Natural killer cell treated with Interleukin-12 subunit alpha and Interleukin-12 subunit beta and Interleukin-15 and Interleukin-18, amount 100 ng/mL, for 72 hours (primary cell): ENCODE measurements at regions not wholly inside any gene's neighbourhood (a gene's known extent, or its start where the extent isn't known, plus 50 kb on each side); places are given as distances from the start of the nearest gene placed in this dataset.

Experiments
- ATAC-seq, 2 donors: fragments of 150-1000 bp; cut with Tn5 transposase in 1 of 2; sonication (Bioruptor Pico), chemical (Tn5 transposase) in 1 of 2; 2 replicates each; pipeline ENCODE4 v1.10.0; 2021
- DNase-seq: peaks from one replicate; pipeline ENCODE4 v3.0.0; 2022; ENCODE audit warnings: low spot score
- H3K27ac Mint-ChIP-seq, 2 donors: 1 replicate in 1 of 2; 2 replicates in 1 of 2; pipeline ENCODE4 v1.8.0; 2022; ENCODE audit warnings: mixed read lengths in 2 of 2, mild to moderate bottlenecking in 1 of 2, moderate library complexity in 1 of 2
- H3K27me3 Mint-ChIP-seq, 2 donors: 1 replicate in 1 of 2; 2 replicates in 1 of 2; pipeline ENCODE4 v1.8.0; 2022; ENCODE audit warnings: mixed read lengths in 2 of 2
- H3K36me3 Mint-ChIP-seq: one replicate; pipeline ENCODE4 v1.8.0; 2022; ENCODE audit warnings: mixed read lengths
- H3K4me1 Mint-ChIP-seq, 2 donors: 1 replicate in 1 of 2; 2 replicates in 1 of 2; pipeline ENCODE4 v1.8.0; 2022; ENCODE audit warnings: low read depth in 2 of 2, mixed read lengths in 2 of 2, mild to moderate bottlenecking in 1 of 2
- H3K4me3 Mint-ChIP-seq: one replicate; pipeline ENCODE4 v1.8.0; 2022; ENCODE audit warnings: mixed read lengths
- H3K9me3 Mint-ChIP-seq: 2 replicates; pipeline ENCODE4 v1.8.0; 2022; ENCODE audit warnings: mixed read lengths

GRCh38 chr14:58717813-58718212 is 80.1 kb downstream of the DACT1 start:
- Mint-ChIP-seq H3K4me1 (no peaks in the 10 kb centered on the region), H3K36me3 (no peaks in the 10 kb centered on the region), H3K9me3 (no peaks in the 10 kb centered on the region), H3K27me3 (peaks cover 0 to 7% of the 10 kb centered on the region in 2 donors), H3K27ac (no peak overlapping the region), H3K4me3 (no peak overlapping the region)
- ATAC-seq (no peak), DNase-seq (no peak)

DNA sequence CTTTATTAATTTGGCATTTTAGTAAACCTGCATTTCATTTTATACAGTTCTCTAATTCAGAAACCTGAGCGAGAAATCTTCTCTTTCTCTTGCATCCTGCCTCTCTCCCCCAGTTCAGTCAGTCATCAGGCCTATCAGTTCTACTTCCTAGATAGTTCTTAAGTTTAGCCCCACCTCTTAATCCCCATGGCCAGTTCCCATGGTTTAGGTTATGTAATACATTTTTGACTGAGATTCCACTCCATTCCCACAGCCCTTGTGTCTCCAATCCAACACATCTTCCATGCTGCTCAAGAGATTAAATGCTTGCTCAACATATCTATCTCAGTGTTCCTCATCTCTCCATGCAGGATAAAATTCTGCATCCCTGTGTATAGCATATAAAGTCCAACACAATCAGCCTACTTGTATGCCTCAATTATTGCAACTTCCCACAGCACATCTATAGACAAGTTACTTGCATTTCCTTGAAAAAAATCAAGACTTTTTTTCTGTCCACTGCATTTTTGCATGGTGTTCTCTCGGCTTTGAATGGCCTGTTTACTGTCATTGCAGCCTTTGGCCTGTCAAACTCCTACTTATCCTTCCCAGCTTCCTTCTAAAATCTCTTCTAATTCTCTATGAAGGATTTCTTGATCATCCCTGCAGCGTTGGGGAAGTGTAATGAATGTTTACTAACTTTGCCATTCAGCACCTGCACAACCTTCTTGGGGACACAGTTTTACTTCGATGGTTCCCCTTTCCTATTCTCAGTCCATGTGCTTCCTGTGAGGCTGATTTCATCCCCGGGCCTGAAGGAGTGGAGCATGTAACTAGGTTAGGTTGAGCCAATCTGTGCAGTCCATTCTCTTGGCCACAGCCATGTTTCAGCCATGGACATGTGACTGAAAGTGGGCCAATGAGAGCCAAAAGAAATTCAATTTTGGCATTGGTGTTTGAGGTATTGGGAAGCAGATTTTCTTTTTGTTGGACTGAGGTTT is 80.8 kb downstream of the DACT1 start:
- H3K36me3 Mint-ChIP-seq: no peaks in the 10 kb centered on the region
- no peaks in the 10 kb centered on the region for H3K9me3 Mint-ChIP-seq
- H3K4me3 Mint-ChIP-seq: no peak overlapping the region
- ATAC-seq (no peak), DNase-seq (no peak)
- H3K27ac Mint-ChIP-seq: no peak overlapping the region
- H3K4me1 Mint-ChIP-seq: no peaks in the 10 kb centered on the region
- H3K27me3 Mint-ChIP-seq: peaks cover 0 to 7% of the 10 kb centered on the region in 2 donors

DNA sequence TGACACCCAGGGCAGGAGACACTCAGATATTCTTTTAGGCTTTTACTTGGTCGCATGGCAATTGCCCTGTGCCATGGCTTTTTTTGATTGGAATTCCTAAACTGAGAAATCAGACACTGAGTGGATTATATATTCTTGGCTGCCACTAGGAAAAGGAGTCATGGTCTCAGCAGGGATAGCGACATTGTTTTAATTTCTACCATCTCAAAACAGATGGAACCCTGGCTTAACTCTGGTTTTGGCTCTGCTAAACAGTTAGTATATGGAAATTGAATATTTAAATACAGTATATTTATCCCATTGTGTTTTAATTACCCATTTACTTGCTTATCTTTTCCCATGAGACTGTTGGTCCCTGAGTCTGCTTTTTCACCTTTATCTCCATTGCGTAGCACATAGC is 84.0 kb downstream of the DACT1 start:
- Mint-ChIP-seq H3K27me3 (peaks cover 0 to under 1% of the 10 kb centered on the region in 2 donors), H3K27ac (no peak overlapping the region), H3K4me3 (no peak overlapping the region), H3K9me3 (no peaks in the 10 kb centered on the region), H3K4me1 (no peaks in the 10 kb centered on the region), H3K36me3 (no peaks in the 10 kb centered on the region)
- ATAC-seq (no peak), DNase-seq (no peak)

- Mint-ChIP-seq H3K27me3 (no peaks in the 10 kb centered on the region), H3K4me3 (no peak overlapping the region), H3K27ac (no peak overlapping the region), H3K9me3 (no peaks in the 10 kb centered on the region), H3K4me1 (no peaks in the 10 kb centered on the region), H3K36me3 (no peaks in the 10 kb centered on the region)
- DNase-seq: no peak
- no peak for ATAC-seq
These were observed 84.7 kb downstream of the DACT1 start for GRCh38 chr14:58722441-58722840.

- Mint-ChIP-seq H3K27me3 (no peaks in the 10 kb centered on the region), H3K4me3 (no peak overlapping the region), H3K27ac (no peak overlapping the region), H3K9me3 (no peaks in the 10 kb centered on the region), H3K36me3 (no peaks in the 10 kb centered on the region), H3K4me1 (no peaks in the 10 kb centered on the region)
- DNase-seq (no peak), ATAC-seq (no peak)
These were observed 86.4 kb downstream of the DACT1 start for GRCh38 chr14:58724206-58724605.

GRCh38 chr14:58724702-58725101 is 86.9 kb downstream of the DACT1 start:
- no peaks in the 10 kb centered on the region for H3K36me3 Mint-ChIP-seq
- no peaks in the 10 kb centered on the region for H3K4me1 Mint-ChIP-seq
- no peak for ATAC-seq

DNA sequence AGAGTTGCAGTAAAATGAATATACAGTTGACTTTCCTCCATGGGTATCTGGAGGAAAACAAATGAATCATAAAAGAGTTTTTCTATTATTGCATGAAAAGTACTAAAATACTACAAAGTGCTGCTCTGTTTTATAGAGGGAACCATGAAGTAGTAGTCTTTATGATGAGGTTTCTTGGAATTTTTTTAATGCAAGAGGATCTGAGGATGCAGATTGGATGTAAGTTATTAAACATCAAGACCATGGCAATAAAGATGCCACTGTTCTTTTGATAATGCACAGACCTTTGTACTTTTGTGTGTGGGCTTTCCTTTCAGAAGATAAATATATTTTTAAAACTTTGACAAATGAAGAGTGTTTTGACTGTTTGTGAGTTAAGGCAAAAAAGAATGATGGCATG is 87.5 kb downstream of the DACT1 start:
- no peaks in the 10 kb centered on the region for H3K4me1 Mint-ChIP-seq
- DNase-seq: no peak
- H3K27ac Mint-ChIP-seq: no peak overlapping the region
- no peaks in the 10 kb centered on the region for H3K27me3 Mint-ChIP-seq
- no peaks in the 10 kb centered on the region for H3K36me3 Mint-ChIP-seq
- no peaks in the 10 kb centered on the region for H3K9me3 Mint-ChIP-seq
- H3K4me3 Mint-ChIP-seq: no peak overlapping the region
- ATAC-seq: no peak

More at GRCh38 chr14:58724702-58725101, 86.9 kb downstream of the DACT1 start:
- no peaks in the 10 kb centered on the region for H3K27me3 Mint-ChIP-seq
- no peak for DNase-seq
- no peaks in the 10 kb centered on the region for H3K9me3 Mint-ChIP-seq
- H3K4me3 Mint-ChIP-seq: no peak overlapping the region
- H3K27ac Mint-ChIP-seq: no peak overlapping the region

DNA sequence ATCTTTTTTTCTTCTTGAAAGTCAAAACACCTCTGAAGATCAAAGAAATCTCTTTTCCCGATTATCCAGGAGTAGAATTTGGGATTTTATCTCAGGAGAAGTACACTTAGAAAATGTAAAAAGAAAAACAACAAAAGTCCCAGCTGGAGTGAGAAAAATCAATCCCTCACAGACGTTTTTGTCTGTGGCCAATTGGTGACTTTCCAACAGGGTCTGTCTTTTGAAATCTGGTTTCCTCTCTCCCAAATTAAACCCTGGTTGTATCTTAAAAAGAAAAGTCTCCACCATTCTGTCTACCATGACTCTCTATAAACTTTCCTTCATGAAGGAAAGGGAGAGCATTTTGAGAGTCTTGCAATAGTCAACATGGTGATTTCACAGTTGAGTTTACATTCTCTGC is 88.1 kb downstream of the DACT1 start:
- Mint-ChIP-seq H3K4me3 (no peak overlapping the region), H3K4me1 (no peaks in the 10 kb centered on the region), H3K27me3 (no peaks in the 10 kb centered on the region), H3K27ac (no peak overlapping the region), H3K36me3 (no peaks in the 10 kb centered on the region), H3K9me3 (no peaks in the 10 kb centered on the region)
- DNase-seq: no peak
- ATAC-seq: no peak

GRCh38 chr14:58730792-58731464 is 93.2 kb downstream of the DACT1 start:
- H3K9me3 Mint-ChIP-seq: peaks cover 3% of the 10 kb centered on the region
- H3K27me3 Mint-ChIP-seq: peaks cover 7 to 10% of the 10 kb centered on the region in 2 donors
- no peak for ATAC-seq
- H3K36me3 Mint-ChIP-seq: no peaks in the 10 kb centered on the region
- H3K4me3 Mint-ChIP-seq: no peak overlapping the region
- no peak overlapping the region for H3K27ac Mint-ChIP-seq
- H3K4me1 Mint-ChIP-seq: no peaks in the 10 kb centered on the region
- DNase-seq: no peak

DNA sequence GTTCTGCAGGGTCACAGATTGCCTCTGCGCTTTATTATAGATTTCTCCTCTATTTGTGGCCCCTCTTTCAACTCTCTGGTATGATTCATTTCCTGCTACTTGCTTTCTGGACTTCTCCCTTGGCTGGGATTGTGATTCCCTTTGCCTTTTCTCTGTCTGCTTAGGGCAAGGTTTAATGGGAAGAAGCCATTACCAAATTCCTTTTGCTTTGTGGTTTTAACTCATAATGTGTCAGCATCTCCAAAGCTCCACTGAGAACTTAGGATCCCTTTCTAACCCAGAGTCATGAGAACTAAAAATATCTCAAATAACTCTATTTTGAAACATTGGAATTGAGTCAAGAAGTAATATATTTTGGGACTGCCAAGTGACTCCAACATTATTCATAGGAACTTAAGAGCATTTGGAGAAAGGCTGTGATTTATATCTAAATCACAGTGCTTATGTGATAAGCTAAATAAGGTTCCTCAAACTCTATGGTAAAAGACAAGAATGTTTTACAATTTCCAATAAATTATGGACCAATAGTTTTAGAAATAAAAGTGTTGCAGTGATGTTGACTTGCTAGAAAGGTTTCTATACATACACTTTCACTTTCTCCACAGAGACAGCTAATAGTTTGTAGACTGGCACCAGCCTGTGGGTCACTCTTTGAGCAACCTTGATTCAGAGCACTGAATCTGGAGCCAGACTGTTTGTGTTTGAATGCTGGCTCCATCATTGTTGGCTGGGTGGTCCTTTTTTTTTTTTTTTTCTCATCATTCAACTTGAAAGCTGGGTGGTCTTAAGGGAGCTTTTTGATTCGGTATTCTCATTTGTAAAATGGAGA is 93.9 kb downstream of the DACT1 start:
- Mint-ChIP-seq H3K4me3 (no peak overlapping the region), H3K36me3 (no peaks in the 10 kb centered on the region), H3K4me1 (no peaks in the 10 kb centered on the region)

DNA sequence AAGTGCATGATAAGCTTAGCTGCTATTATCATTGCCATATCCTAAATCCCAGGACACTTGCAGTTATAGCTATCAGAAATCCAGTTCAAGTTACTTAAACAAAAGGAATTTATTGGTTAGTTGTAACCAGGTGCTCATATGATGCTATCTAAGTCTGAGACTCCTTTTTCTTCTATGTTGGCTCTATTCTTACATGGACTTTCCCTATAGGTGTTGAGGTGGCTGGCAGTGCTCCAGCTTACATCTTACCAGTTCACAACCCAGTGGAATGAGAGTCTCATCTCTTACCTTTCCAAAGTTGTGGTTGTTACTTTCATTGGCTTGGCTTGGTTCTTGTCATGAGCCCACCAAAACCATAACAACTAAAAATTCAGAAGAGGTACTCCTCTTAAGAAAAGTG is 94.6 kb downstream of the DACT1 start:
- no peak overlapping the region for H3K4me3 Mint-ChIP-seq
- DNase-seq: no peak
- no peak for ATAC-seq
- H3K27me3 Mint-ChIP-seq: peaks cover 8 to 13% of the 10 kb centered on the region in 2 donors
- no peaks in the 10 kb centered on the region for H3K4me1 Mint-ChIP-seq
- H3K36me3 Mint-ChIP-seq: no peaks in the 10 kb centered on the region
- H3K27ac Mint-ChIP-seq: no peak overlapping the region
- peaks cover 3% of the 10 kb centered on the region for H3K9me3 Mint-ChIP-seq

More for the DNA sequence above, 93.9 kb downstream of the DACT1 start:
- DNase-seq (no peak), ATAC-seq (no peak)
- H3K27me3 Mint-ChIP-seq: peaks cover 8 to 13% of the 10 kb centered on the region in 2 donors
- peaks cover 3% of the 10 kb centered on the region for H3K9me3 Mint-ChIP-seq
- H3K27ac Mint-ChIP-seq: no peak overlapping the region

GRCh38 chr14:58733451-58734208 is 95.9 kb downstream of the DACT1 start:
- H3K36me3 Mint-ChIP-seq: no peaks in the 10 kb centered on the region

GRCh38 chr14:58735596-58735995 is 97.8 kb downstream of the DACT1 start:
- Mint-ChIP-seq H3K27me3 (peaks cover 13 to 26% of the 10 kb centered on the region in 2 donors), H3K4me3 (no peak overlapping the region), H3K27ac (no peak overlapping the region), H3K4me1 (no peaks in the 10 kb centered on the region), H3K9me3 (peaks cover 7% of the 10 kb centered on the region), H3K36me3 (no peaks in the 10 kb centered on the region)
- ATAC-seq (no peak), DNase-seq (no peak)

More at GRCh38 chr14:58733451-58734208, 95.9 kb downstream of the DACT1 start:
- ATAC-seq (no peak), DNase-seq (no peak)
- no peak overlapping the region for H3K27ac Mint-ChIP-seq
- peaks cover 3% of the 10 kb centered on the region for H3K9me3 Mint-ChIP-seq
- no peak overlapping the region for H3K4me3 Mint-ChIP-seq
- H3K27me3 Mint-ChIP-seq: peaks cover 8 to 13% of the 10 kb centered on the region in 2 donors
- H3K4me1 Mint-ChIP-seq: no peaks in the 10 kb centered on the region
